Non-pigmented ciliary epithelial cell (primary cell): ENCODE measurements at regions not wholly inside any gene's neighbourhood (a gene's known extent, or its start where the extent isn't known, plus 50 kb on each side); places are given as distances from the start of the nearest gene placed in this dataset.
A peak's percentile ranks its signal among the peaks of the same experiment; 100 is the strongest.

Source experiments
- DNase-seq: peaks from one replicate; pipeline ENCODE4 v3.0.0-alpha.2; 2010; ENCODE audit warnings: low read depth

DNA sequence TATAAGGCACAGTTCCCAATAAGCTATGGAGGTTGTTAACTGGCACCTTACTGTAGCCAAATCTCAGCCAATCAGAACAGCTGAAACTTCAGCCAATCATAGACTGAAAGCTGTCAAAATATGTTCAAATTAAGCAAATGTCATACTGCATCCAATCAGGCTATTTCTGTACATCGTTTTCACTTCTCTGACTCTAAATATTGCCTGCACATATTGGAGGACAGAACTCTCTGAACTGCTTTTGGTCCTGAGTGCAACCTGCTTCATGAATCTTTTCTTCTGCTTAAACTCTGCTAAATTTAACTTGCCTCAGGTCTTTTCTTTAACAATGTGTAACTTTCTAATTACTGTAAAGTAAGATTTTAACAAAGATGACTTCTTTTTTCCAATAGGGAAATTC is 1198.9 kb upstream of the PCDH7 start:
- DNase-seq = no peak

DNA sequence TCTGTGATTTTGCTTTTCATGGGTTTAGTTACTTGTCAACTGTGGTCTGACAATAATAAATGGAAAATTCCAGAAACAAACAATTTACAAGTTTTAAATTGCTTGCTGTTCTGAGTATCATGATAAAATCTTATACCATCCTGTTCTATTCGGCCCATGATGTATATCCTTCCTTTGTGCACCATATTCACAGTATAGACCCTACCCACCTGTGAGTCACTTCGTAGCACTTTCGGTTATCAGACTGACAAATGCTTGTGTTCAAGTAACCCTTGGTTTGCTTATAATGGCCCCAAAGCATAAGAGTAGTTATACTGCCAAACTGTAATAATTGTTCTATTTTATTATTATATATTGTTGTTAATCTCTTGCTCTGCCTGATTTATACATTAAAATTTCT is 1183.4 kb upstream of the PCDH7 start:
- no peak for DNase-seq

DNA sequence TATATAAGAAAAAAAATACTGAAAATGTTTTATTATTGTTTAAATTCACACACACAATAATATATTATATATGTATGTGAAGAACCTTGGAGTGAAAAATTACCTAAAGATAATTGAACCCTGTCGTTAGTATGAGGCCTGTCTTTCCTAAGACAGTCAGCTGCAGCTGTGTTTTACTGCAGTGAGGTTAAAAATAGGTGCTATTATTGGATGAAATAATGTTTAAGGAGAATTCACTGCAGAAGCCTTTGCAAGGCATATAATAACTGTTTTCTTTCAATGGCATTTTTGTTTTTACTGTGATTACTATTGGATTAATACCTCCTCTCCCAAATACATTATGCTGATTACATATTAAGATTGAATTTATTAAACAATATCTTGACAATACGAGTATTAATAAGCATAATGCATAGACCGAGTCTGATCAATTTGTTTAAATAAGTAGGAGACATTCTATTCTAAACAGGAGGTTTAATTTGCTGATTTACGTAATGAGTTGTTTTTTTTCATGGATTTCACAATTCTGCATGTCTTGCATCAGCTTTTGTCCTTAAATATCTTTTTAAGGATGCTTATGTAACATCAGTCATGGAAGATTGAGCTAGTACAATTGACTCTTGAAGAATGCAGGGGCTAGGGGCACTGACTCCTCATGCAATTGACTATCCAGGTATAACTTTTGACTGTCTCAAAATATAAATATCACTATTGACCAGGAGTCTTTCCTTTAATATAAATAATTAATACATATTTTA is 1181.1 kb upstream of the PCDH7 start:
- no peak for DNase-seq

DNA sequence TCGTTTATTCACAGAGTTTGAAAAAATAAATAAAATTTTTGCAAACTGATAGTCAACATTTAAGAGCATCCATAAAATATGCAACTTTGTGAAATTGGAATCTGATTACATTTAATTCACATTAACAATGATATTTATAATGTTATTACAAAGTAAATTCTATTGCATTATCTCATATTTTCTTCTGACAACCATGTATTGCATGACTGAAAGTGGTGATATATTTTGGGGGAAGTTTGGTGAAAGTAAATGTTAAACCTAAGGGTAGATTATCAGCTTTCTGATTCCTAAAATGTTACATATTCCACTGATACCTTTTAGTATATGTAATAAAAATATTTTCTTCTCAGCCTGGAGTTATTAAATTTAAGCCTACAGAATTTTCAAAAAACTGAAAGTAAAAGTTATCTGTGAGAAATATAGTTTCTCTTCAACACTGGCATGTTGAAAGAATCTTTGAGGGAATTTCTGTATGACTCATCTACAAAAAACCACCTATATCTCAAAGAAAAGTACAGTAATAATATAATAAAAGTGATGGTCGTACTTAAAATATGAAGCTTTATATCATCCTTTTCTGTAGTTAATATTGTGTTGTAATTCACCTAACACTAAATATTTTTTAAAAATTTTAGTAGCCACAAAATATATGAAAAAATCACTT is 1179.6 kb upstream of the PCDH7 start:
- DNase-seq = peak; percentile 3

DNA sequence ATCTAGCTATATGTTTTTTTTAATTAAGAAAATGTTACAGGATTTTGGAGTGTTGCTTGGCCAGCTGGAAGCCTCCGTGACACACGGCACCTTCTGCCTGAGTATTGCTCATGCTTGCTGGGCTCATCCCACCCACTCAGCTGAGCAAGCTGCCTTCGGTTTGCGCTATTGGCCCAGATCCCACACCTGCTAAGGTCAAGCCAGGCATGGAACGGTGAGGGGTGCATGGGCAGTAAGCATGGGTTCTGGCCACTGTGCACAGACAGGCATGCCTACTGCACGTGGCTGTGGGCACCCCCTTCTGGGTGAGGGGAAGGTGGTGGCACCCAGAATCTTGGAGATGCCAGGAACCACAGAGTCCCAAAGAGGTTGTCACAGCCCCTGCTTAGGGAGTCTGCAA is 1178.4 kb upstream of the PCDH7 start:
- DNase-seq = no peak

DNA sequence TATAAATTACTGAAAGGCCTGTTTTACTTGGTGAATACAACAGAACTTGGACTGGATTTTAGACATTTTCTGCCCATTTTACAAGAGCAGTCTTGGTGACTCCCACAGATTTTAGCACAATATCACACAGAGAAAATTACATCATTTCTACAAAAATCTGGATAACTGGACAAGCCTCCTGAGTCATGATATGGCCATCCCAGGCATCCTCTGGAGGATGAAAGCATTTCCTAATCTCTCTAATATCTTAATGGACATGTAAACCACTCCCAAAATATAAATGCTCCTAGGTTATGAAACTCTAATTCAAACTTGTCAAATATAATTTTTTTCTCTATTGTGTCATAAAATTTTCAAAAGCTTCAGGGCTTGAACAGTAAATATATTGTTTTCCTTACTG is 1170.8 kb upstream of the PCDH7 start:
- DNase-seq = peak; percentile 15

DNA sequence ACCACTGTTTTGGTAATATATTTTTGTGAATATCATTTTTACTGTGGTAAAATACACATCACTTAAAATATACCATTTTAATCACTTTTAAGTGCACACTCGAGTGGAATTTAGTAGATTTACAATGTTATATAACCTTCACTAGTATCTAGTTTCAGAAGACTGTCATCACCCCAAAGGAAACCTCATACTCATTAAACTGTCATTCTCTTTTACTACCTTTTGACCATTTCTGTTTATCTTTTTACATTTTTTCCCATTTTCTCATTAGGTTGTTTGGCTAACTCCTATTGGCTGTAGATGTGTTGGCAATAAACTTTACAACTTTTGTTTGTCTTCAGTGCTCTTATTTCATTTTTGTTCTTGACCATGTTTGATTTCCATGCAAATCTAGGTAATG is 1168.3 kb upstream of the PCDH7 start:
- no peak for DNase-seq

DNA sequence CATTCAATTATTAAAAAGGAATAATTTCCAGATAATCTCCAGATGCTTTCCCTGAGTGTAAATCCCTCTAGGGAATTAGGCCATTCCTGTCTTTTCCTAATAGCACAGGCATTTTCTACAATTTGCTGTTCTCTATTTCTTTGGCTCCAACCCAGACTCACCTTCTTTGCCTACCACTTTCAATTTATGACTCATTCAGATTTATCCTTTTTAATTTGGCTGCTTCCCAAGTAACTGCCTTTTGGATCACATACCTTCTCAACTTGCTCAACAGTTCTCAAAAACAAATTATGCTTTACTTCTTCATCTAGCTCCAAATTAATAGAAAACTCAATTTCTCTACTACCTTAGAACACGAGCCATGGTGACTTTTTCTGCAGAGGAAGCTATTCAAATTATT is 1166.3 kb upstream of the PCDH7 start:
- peak; percentile 9 for DNase-seq

DNA sequence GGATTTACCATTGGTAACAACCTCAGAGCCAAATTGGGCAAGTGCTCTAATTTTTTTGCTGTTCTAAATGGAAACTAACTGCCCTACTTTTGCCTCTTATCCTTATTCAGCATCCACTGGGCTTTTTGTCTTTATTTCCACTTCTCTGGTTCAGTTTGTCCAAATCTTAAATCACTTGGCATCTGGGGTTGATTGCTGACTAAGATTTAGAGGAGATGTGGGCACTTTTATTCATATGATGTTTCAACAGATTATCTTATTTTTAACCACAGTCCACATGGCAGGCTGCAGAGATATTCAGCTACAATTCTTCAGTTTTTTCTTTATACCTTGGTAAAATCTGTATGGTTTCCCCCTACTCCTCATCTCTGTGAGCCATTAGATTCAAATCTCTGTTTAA is 1161.4 kb upstream of the PCDH7 start:
- DNase-seq = no peak

DNA sequence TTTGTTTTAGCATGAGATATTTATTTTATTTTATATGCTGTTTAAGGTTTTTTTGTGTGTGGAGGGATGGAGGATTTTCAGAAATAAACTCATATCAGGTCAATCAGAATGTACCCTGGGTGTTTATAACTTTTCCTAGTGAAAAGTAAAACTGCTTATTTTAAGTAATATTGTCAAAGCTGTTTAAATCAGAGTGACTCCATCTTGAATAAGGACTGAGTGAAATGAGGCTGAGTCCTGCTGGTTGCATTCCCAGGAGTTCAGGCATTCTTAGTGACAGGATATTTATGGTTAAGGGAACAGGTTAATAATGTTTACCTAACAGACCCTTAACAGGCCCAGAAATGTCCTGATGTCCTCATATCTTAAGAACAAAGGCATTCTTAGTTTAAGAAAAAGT is 1160.9 kb upstream of the PCDH7 start:
- no peak for DNase-seq

DNA sequence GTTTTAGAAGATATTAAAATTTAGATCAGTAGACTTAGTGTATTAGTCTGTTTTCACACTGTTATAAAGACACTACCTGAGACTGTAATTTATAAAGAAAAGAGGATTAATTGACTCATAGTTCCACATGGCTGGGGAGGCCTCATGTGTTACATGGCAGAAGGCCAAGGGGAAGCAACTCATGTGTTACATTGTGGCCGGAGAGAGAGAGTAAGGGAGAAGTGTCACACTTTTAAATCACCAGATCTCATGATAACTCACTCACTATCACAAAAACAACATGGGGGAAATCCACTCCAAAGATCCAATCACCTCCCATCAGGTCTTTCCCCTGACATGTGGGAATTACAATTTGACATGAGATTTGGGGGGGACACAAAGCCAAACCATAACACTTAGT is 1159.7 kb upstream of the PCDH7 start:
- peak; percentile 4 for DNase-seq

DNA sequence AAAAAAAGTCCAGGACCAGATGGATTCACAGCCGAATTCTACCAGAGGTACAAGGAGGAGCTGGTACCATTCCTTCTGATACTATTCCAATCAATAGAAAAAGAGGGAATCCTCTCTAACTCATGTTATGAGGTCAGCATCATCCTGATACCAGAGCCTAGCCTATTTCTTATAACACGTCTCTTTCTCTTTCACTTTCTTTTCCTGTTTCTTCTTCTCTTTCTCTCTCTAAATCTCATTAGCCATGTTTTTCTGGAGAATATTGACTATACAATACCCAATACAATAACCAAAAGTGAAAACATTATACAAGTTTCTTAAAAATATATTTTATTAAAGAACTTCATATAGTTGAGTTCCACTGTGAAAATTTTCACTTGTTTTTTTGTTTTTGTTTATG is 1154.9 kb upstream of the PCDH7 start:
- no peak for DNase-seq

DNA sequence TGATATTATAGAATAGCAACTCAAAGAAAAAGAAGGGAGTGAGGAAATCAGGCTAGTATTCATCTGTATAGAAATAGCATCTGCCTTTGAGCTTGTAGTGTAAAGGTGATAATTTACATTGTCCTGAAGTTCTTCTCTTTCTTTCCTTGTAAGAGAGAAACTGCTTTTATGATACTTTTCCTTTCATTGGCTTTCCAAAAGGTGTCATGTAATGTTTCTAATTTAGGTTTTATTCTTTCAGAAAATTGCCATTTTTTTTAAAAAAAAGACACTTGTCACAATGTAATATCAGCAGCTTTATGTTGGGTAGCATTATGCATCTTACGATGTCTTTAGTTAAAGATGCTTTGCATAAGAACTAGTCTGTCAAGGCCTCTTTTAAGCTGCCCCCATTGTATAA is 1153.8 kb upstream of the PCDH7 start:
- DNase-seq = no peak

DNA sequence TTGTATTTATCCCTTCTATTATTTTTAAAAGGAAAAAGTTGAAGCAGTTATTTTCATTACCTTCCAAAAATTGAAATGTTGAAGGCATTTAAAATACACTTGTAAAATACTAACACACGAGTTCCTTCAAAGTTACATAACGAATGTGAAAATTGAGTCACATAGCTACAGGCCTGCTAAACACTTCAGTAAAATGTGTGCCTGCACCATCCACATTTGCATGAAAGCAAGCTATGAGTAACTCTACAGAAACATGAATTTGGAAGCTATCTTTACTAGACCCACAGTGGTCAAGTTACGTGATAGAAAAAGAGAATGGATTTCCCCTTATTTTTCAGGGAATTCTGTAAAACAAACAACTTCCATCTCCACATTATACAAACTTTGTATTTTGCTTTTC is 1148.8 kb upstream of the PCDH7 start:
- no peak for DNase-seq

DNA sequence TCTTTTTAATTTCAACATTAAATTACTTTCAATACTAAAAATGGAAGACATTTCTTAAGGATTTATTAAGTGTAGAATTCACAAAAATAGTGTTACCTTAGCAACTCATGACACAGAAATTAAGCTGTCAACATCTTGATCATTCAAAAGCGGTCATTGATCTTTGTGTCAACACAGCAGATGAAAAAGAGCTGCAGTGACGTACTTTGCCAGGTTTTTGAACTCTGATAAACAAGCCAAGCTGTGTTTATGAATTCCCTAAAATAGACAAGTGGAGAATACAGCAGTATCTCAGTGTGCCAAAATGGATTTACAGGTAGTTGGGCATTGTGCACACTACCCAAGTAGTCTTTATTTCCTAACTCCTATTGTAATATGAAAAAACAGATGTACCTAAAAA is 1141.8 kb upstream of the PCDH7 start:
- DNase-seq = no peak

DNA sequence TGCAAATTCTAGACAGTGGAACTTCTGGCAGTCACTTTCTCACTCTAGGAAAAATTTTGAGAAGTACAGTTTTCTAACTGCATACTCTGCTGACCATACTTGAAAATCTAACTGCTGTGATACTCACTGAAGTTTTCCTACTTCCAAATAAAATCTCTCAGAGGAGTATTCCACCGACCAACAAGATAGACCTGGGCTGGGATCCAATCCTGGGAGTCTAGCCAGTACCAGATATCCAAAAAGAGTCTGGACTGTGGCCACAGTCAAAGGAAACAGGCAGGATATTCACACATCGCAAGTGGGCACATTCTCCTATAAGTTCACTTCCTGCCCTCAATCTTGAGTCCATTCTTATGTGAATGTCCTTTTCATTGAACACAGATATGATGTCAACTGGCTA is 1138.7 kb upstream of the PCDH7 start:
- no peak for DNase-seq

DNA sequence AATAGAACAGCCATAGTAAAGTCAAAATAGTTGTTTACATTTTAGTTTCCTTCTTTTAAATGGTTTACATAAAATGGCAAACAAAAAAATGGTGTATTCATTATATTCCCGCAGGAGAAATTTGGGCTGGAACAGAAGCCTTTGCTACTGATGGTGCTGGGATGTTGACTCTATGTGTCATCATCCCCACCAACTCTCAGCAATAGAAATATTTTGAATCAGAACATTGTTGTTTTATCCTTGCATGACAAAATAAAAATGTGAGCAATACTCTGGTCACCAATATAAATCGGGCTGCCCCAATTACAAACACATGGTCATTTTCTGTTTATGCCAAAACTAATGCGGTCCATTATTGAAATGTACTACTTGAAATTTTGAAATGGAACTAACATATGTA is 1131.6 kb upstream of the PCDH7 start:
- DNase-seq = no peak

DNA sequence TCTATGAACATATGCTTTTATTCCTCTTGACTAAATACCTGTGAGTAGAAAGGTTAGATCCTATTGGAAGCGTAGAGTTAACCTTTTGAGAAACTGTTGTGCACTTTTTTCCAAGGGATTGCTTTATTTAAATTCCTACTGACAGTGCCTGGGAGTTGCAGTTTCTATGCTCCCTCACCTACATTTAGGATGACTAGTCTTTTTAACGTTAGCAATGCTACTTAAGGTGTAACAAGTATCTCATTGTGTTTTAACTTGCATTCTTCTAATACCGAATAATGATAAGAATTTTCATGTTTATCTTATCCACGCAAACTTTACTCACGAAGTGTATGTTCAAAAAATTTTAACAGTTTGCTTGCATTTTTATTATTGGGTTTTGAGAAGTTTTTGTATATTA is 1123.9 kb upstream of the PCDH7 start:
- DNase-seq = no peak

DNA sequence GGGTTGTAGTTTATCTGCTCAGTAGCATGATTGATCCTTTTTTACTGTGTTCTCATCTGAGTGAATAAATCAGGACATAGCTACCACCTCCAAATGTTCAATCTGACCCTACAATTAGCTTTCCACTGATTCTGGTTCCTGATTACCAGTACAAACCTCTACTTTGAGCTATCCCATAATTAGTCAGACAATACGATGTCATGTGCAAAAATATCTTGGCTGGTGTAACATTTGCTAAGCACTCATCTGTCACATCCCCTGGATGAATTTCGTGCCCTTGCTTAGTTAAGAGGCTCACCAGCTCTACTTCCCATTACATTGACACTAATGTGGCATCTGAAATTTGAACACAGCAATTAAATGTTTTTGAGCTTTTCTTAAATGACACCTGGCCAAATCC is 1101.0 kb upstream of the PCDH7 start:
- no peak for DNase-seq

DNA sequence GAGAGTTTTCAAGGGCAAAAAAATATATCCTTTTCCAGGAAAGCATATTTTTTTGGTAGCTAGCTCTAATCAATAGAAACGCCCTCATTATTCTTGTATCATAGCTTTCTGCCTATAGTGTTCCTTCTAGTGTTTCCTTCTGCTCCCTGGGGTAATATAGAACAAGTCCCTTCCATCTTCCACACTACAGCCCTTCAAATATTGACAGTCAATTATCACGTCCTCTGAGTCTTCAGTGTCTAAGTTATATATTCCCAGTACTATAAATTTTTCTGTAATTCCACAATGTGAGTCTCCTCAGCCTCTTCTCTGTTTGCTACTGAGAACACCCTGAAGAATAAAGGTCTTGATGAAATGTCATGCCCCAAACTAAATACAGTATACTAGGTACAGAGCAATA is 1088.0 kb upstream of the PCDH7 start:
- no peak for DNase-seq

DNA sequence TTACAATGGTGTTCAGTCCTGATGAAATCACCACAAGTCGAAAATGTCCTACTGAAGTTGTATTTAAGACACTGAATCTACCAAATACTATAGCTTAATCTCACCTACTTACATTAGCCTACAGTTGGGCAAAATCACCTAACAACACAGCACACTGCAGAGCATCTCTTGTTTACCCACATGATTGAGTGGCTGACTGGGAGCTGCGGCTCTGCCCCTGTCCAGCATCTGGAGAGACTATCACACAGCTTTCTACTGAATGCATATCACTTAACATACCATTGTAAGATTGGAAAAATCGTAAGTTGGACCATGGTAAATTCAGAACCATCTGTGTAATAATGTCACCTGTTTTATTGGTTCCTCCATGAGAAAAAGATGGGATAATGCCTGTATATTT is 1083.2 kb upstream of the PCDH7 start:
- no peak for DNase-seq

DNA sequence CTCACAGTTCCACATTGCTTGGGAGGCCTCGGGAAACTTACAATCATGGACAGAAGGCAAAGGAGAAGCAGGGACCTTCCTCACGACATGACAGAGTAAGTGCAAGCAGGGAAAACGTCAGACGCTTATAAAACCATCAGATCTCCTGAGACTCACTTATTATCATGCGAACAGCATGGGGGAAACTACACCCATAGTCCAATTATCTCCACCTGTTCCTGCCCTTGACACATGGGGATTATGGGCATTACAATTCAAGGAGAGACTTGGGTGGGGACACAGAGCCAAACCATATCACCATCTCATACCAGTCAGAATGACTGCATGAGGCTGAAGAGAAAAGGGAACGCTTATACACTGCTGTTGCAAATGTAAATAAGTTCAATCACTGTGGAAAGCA is 1066.9 kb upstream of the PCDH7 start:
- DNase-seq = no peak

DNA sequence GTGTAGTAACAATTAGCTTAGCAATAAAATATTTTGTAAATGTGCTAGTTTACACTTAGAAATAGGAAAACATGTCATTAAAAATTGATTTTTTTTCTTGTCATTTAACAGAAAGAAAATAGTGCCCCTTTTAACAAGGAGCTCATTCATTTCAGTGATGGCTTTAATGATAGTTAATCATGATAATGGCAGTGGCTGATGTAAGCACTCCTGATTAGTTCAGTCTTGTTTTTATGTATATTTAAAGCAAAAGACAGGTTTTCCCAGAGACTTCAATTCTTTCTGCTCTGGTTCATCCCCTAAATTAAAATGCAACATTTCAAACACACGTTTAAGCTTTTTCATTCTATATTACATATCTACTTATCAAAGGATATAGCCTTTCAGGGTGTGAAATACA is 1039.5 kb upstream of the PCDH7 start:
- DNase-seq = no peak

DNA sequence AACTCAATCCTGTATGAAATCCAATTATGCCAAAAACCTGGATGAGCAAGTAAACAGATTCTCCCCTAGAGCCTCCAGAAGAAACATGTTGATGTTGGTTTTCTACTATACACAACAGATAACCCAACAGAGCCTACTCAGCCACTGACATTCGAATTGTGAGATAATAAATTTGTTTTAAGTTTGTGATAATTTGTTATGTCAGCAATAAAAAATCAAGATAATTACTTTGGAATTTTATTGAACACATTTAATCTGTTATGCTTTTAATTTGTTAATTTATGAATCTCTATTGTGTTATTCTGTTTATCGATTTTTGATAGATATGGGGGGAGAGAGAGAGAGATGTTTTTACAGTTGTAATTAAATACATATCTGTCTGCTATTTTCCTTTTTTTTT is 1016.1 kb upstream of the PCDH7 start:
- DNase-seq = no peak
